HEK293 (cell line): ENCODE measurements at regions not wholly inside any gene's neighbourhood (a gene's known extent, or its start where the extent isn't known, plus 50 kb on each side); places are given as distances from the start of the nearest gene placed in this dataset.
"Not testable (repeated sequence)": the region's sequence is repeated elsewhere in the genome, so short reads cannot be mapped to it uniquely, and the experiment has no call there.

ENCODE experiments used
- CTCF ChIA-PET: fragments of 350-600 bp; formaldehyde crosslinking; extraction: SDS; loops from one replicate; lab custom pipeline; 2021; ENCODE audit warnings: antibody characterized with exemption; lab: Yijun Ruan, JAX
- POLR2A ChIA-PET: fragments of 300-600 bp; formaldehyde crosslinking; extraction: SDS; loops from one replicate; lab custom pipeline; 2020; ENCODE audit warnings: antibody characterized with exemption, inconsistent platforms; lab: Yijun Ruan, JAX
- H3K27ac ChIP-seq: fragments of 200-500 bp; sonication (Bioruptor generic); 2 replicates; pipeline ENCODE4 v1.5.1; 2014; ENCODE audit warnings: low read depth, low read length, control low read depth, inconsistent platforms; ENCODE audit errors: extremely low read depth
- H3K36me3 ChIP-seq, 2 experiments: fragments of 200-500 bp in 1 of 2; sonication (Bioruptor generic) in 1 of 2; 1 replicate in 1 of 2; 2 replicates in 1 of 2; pipeline ENCODE4 v1.5.1; 2014 to 2017; ENCODE audit warnings: inconsistent platforms in 2 of 2, low read length in 2 of 2; ENCODE audit not compliant: control insufficient read depth in 2 of 2, insufficient read depth in 1 of 2
- H3K4me1 ChIP-seq: fragments of 200-500 bp; sonication (Bioruptor generic); 2 replicates; pipeline ENCODE4 v1.5.1; 2014; ENCODE audit warnings: mild to moderate bottlenecking, low read length, inconsistent platforms; ENCODE audit not compliant: control insufficient read depth, insufficient read depth
- H3K4me3 ChIP-seq: 2 replicates; pipeline ENCODE4 v1.5.1; 2011; ENCODE audit warnings: low read depth, mild to moderate bottlenecking, control low read depth, low read length, moderate library complexity
- H3K9me3 ChIP-seq: fragments of 200-500 bp; sonication (Bioruptor generic); 2 replicates; pipeline ENCODE4 v1.5.1; 2014; ENCODE audit warnings: low read depth, low read length, inconsistent platforms; ENCODE audit not compliant: control insufficient read depth, insufficient read depth
- FEZF1 ChIP-seq: fragments of 450-650 bp; formaldehyde crosslinking; IDR thresholded peaks from 2 replicates; pipeline ENCODE4 v1.5.1; 2016; ENCODE audit warnings: missing biosample characterization, missing genetic modification characterization
- GLIS2 ChIP-seq: fragments of 450-650 bp; formaldehyde crosslinking; IDR thresholded peaks from 2 replicates; pipeline ENCODE4 v1.5.1; 2016; ENCODE audit warnings: missing biosample characterization, missing genetic modification characterization
- HOXA7 ChIP-seq: sonication (generic); formaldehyde crosslinking; IDR thresholded peaks from 2 replicates; pipeline ENCODE4 v1.8.1; 2022; ENCODE audit warnings: missing genetic modification reagents, borderline replicate concordance
- OSR2 ChIP-seq: fragments of 450-650 bp; formaldehyde crosslinking; IDR thresholded peaks from 2 replicates; pipeline ENCODE4 v1.5.1; 2016; ENCODE audit warnings: missing biosample characterization, missing genetic modification characterization
- SP2 ChIP-seq: fragments of 450-650 bp; formaldehyde crosslinking; IDR thresholded peaks from 2 replicates; pipeline ENCODE4 v1.5.1; 2016; ENCODE audit warnings: missing biosample characterization, missing genetic modification characterization
- SP3 ChIP-seq: fragments of 450-650 bp; formaldehyde crosslinking; IDR thresholded peaks from 2 replicates; pipeline ENCODE4 v1.5.1; 2016; ENCODE audit warnings: missing biosample characterization, missing genetic modification characterization
- ZNF133 ChIP-seq: fragments of 450-650 bp; formaldehyde crosslinking; IDR thresholded peaks from 2 replicates; pipeline ENCODE4 v1.5.1; 2016; ENCODE audit warnings: missing biosample characterization, missing genetic modification characterization
- ZNF138 ChIP-seq: fragments of 450-650 bp; formaldehyde crosslinking; IDR thresholded peaks from 2 replicates; pipeline ENCODE4 v1.5.1; 2016; ENCODE audit warnings: missing biosample characterization, missing genetic modification characterization, borderline replicate concordance
- ZNF16 ChIP-seq: fragments of 450-650 bp; formaldehyde crosslinking; IDR thresholded peaks from 2 replicates; pipeline ENCODE4 v1.5.1; 2016; ENCODE audit warnings: low read depth, missing biosample characterization, missing genetic modification characterization
- ZNF354C ChIP-seq: fragments of 450-650 bp; formaldehyde crosslinking; IDR thresholded peaks from 2 replicates; pipeline ENCODE4 v1.5.1; 2016; ENCODE audit warnings: missing biosample characterization, missing genetic modification characterization, low read depth, borderline replicate concordance
- ZNF785 ChIP-seq: fragments of 450-650 bp; formaldehyde crosslinking; IDR thresholded peaks from 2 replicates; pipeline ENCODE4 v1.5.1; 2016; ENCODE audit warnings: missing biosample characterization, missing genetic modification characterization
- TF ChIP-seq, protein P1 (sequence below): fragments of 450-650 bp; formaldehyde crosslinking; IDR thresholded peaks from 2 replicates; pipeline ENCODE4 v1.5.0; 2017; ENCODE audit warnings: missing biosample characterization, missing genetic modification characterization, borderline replicate concordance
- TF ChIP-seq, protein P2 (sequence below): fragments of 450-650 bp; formaldehyde crosslinking; IDR thresholded peaks from 2 replicates; pipeline ENCODE4 v1.5.1; 2016; ENCODE audit warnings: missing biosample characterization, missing genetic modification characterization, low read depth
- TF ChIP-seq, protein P3 (sequence below): fragments of 450-650 bp; formaldehyde crosslinking; conservative IDR thresholded peaks from 2 replicates; pipeline ENCODE4 v1.5.1; 2016; ENCODE audit warnings: low read depth, missing biosample characterization, missing genetic modification characterization

DNA sequence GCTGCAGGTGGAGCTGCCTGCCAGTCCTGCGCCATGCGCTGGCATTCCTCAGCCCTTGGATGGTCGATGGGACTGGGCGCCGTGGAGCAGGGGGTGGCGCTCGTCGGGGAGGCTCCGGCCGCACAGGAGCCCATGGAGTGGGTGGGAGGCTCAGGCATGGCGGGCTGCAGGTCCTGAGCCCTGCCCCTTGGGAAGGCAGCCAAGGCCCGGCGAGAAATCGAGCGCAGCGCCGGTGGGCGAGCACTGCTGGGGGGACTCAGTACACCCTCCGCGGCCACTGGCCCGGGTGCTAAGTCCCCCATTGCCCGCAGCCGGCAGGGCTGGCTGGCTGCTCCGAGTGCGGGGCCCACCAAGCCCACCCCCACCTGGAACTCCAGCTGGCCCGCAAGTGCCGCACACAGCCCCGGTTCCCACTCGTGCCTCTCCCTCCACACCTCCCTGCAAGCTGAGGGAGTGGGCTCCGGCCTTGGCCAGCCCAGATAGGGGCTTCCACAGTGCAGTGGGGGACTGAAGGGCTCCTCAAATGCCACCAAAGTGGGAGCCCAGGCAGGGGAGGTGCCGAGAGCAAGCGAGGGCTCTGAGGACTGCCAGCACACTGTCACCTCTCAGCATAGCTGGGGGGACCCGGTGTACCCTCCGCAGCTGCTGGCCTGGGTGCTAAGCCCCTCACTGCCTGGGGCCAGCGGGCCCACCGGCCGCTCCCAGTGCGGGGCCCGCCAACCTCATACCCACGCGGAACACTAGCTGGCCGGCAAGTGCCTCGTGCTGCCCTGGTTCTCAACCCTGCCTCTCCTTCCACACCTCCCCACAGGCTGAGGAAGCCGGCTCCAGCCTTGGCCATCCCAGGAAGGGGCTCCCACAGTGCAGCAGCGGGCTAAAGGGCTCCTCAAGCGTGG is 742.7 kb downstream of the SOCS6 start:
- H3K36me3 ChIP-seq, H3K27ac ChIP-seq, H3K9me3 ChIP-seq, H3K4me1 ChIP-seq, H3K4me3 ChIP-seq, CTCF ChIA-PET, POLR2A ChIA-PET: not testable (repeated sequence)

DNA sequence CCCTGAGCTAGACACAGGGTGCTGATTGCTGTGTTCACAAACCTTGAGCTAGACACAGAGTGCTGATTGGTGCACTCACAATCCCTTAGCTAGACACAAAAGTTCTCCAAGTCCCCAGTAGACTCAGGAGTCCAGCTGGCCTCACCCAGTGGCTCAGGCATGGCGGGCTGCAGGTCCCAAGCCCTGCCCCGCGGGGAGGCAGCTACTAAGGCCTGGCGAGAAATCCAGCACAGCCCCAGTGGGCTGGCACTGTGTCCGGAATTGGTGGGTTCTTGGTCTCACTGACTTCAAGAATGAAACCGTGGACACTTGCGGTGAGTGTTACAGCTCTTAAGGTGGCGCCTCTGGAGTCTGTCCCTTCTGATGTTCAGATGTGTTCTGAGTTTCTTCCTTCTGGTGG is 741.2 kb downstream of the SOCS6 start:
- H3K4me3 ChIP-seq, POLR2A ChIA-PET, H3K4me1 ChIP-seq, H3K27ac ChIP-seq, H3K9me3 ChIP-seq, CTCF ChIA-PET, H3K36me3 ChIP-seq: not testable (repeated sequence)

DNA sequence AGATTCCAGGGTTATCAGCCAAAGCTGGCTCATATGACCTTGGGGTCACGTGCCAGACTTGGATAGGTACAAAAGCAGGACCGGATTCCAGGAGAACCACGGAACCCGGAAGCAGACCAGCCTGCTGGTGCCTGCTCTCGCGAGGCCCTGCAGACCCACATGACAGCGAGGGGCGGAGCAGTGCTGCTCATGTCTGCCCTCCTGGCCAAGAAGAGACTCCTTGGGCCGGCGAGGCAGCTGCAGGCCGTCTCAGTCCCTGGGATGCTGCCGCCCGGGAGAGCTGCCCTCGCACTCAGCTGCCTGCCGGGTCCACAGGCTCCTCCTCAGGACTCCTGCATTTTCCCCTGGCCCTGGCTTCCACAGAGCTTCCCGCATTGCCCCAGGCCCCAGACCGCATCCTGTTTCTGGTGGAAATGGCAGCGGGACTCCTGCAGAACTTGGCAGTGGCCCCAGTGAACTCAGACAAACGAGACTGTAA is 739.5 kb downstream of the SOCS6 start:
- ChIA-PET POLR2A (no interaction called here), CTCF (interaction anchor here (0.6 kb wide), 1 partner anchor 44 kb away, joined by 3 read pairs; no protein-coding TSS in a partner anchor)
- Histone ChIP-seq H3K4me3 (no peak overlapping the region), H3K9me3 (no peaks in the 10 kb centered on the region), H3K36me3 (no peaks in the 10 kb centered on the region), H3K4me1 (no peaks in the 10 kb centered on the region), H3K27ac (no peak overlapping the region)
- TF ChIP-seq FEZF1 (tag by site-specific recombination) (no peak), ZNF354C (no peak), SP3 (tag by site-specific recombination) (no peak), ZNF785 (tag by site-specific recombination) (no peak)

DNA sequence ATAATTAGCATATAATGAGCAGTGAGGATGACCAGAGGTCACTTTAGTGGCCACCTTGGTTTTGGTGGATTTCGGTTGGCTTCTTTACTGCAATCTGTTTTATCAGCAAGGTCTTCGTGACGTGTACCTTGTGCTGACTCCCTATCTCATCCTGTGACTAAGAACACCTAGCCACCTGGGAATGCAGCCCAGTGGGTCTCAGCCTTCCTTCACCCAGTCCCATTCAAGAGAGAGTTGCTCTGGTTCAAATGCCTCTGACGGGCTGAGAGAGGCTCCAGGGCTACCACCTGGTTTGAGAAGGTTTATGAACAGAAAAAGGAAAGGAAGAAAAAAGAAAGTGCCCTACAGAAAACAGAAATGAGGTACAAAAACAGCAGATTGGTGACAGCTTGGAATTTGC is 738.7 kb downstream of the SOCS6 start:
- Histone ChIP-seq H3K27ac (no peak overlapping the region), H3K36me3 (no peaks in the 10 kb centered on the region), H3K4me1 (no peaks in the 10 kb centered on the region), H3K4me3 (no peak overlapping the region), H3K9me3 (no peaks in the 10 kb centered on the region)
- ChIA-PET POLR2A (no interaction called here), CTCF (no interaction called here)
- TF ChIP-seq, protein P1, sequence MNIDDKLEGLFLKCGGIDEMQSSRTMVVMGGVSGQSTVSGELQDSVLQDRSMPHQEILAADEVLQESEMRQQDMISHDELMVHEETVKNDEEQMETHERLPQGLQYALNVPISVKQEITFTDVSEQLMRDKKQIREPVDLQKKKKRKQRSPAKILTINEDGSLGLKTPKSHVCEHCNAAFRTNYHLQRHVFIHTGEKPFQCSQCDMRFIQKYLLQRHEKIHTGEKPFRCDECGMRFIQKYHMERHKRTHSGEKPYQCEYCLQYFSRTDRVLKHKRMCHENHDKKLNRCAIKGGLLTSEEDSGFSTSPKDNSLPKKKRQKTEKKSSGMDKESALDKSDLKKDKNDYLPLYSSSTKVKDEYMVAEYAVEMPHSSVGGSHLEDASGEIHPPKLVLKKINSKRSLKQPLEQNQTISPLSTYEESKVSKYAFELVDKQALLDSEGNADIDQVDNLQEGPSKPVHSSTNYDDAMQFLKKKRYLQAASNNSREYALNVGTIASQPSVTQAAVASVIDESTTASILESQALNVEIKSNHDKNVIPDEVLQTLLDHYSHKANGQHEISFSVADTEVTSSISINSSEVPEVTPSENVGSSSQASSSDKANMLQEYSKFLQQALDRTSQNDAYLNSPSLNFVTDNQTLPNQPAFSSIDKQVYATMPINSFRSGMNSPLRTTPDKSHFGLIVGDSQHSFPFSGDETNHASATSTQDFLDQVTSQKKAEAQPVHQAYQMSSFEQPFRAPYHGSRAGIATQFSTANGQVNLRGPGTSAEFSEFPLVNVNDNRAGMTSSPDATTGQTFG (tag by site-specific recombination), result no peak
- no peak for TF ChIP-seq SP2 (tag by site-specific recombination)
- no peak for TF ChIP-seq HOXA7 (CRISPR knock-in tag)
- TF ChIP-seq ZNF138 (tag by site-specific recombination), result no peak
- TF ChIP-seq, protein P2, sequence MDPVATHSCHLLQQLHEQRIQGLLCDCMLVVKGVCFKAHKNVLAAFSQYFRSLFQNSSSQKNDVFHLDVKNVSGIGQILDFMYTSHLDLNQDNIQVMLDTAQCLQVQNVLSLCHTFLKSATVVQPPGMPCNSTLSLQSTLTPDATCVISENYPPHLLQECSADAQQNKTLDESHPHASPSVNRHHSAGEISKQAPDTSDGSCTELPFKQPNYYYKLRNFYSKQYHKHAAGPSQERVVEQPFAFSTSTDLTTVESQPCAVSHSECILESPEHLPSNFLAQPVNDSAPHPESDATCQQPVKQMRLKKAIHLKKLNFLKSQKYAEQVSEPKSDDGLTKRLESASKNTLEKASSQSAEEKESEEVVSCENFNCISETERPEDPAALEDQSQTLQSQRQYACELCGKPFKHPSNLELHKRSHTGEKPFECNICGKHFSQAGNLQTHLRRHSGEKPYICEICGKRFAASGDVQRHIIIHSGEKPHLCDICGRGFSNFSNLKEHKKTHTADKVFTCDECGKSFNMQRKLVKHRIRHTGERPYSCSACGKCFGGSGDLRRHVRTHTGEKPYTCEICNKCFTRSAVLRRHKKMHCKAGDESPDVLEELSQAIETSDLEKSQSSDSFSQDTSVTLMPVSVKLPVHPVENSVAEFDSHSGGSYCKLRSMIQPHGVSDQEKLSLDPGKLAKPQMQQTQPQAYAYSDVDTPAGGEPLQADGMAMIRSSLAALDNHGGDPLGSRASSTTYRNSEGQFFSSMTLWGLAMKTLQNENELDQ (tag by site-specific recombination), result no peak
- TF ChIP-seq GLIS2 (tag by site-specific recombination), result no peak
- TF ChIP-seq ZNF133 (tag by site-specific recombination), result no peak
- no peak for TF ChIP-seq OSR2
- TF ChIP-seq, protein P3, sequence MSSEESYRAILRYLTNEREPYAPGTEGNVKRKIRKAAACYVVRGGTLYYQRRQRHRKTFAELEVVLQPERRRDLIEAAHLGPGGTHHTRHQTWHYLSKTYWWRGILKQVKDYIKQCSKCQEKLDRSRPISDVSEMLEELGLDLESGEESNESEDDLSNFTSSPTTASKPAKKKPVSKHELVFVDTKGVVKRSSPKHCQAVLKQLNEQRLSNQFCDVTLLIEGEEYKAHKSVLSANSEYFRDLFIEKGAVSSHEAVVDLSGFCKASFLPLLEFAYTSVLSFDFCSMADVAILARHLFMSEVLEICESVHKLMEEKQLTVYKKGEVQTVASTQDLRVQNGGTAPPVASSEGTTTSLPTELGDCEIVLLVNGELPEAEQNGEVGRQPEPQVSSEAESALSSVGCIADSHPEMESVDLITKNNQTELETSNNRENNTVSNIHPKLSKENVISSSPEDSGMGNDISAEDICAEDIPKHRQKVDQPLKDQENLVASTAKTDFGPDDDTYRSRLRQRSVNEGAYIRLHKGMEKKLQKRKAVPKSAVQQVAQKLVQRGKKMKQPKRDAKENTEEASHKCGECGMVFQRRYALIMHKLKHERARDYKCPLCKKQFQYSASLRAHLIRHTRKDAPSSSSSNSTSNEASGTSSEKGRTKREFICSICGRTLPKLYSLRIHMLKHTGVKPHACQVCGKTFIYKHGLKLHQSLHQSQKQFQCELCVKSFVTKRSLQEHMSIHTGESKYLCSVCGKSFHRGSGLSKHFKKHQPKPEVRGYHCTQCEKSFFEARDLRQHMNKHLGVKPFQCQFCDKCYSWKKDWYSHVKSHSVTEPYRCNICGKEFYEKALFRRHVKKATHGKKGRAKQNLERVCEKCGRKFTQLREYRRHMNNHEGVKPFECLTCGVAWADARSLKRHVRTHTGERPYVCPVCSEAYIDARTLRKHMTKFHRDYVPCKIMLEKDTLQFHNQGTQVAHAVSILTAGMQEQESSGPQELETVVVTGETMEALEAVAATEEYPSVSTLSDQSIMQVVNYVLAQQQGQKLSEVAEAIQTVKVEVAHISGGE (tag by site-specific recombination), result no peak
- TF ChIP-seq ZNF16, result no peak
